GM19397 (cell line): ENCODE measurements at regions not wholly inside any gene's neighbourhood (a gene's known extent, or its start where the extent isn't known, plus 50 kb on each side); places are given as distances from the start of the nearest gene placed in this dataset.
"Not testable (repeated sequence)": the region's sequence is repeated elsewhere in the genome, so short reads cannot be mapped to it uniquely, and the experiment has no call there.

Experiments
- ATAC-seq: cut with Tn5 transposase; IDR thresholded peaks from one replicate; pipeline ENCODE4 v1.9.1; 2021; ENCODE audit warnings: mild to moderate bottlenecking, moderate library complexity; ENCODE audit not compliant: unreplicated experiment

DNA sequence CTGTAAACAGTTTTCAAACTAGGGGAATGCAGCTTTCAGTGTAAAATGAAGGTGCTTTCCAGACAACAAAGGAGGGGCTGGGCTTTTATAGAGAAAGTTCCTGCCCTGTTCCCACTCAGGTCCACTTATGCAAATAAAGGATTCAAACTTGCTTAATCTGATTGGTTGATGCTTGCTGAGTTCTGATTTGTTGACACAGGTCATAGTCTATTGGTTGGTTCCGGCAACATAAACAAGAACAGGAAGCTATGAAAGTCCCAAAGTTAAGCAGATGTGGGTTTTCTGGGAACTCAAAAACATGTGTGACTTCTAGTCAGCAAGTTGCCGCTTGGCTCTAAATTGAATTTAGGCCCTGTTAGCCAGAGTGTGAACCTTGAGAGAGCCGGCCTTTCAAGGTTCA is 194.2 kb upstream of the SVIL start:
- ATAC-seq, result no peak

DNA sequence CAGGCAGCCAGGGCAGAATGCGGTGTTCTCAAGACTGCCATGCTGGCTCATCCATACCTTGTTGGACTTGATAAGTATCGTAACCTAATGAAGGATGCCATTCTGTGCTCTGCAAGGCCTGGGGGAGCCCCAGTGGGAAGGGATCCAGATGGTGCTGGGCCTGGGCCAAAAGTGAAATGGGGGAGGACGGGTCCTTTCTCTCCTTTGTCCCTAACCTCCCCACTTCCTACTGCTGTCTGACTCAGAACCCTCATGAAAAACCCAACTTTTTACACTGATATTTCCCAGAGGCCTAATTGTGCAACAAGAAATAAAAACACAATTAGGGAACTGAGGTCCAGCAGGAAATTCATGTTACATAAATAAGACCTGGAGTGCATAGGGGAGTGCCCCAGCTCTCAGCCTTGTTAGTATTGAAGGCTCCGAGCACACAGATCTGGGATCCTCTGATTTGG is 193.7 kb upstream of the SVIL start:
- no peak for ATAC-seq

DNA sequence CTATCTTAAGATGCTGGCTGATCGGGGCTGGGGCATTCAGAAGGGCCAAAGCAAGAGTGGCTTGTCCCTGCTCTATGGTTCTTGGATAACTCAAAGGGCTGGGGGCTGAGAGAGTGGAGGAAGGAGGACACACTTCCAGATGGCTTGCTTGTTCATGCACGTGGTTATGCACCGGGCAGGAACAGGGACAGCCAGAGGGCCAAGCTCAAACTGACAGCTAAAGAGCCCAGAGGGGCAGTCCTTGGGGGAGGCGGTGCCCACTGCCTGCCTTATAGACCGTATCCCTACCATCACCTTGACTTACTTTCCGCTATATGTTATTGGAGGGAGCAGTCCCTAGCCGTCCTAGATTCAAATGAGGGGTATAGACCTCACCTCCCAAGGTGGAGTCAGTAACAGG is 192.7 kb upstream of the SVIL start:
- ATAC-seq, result no peak

DNA sequence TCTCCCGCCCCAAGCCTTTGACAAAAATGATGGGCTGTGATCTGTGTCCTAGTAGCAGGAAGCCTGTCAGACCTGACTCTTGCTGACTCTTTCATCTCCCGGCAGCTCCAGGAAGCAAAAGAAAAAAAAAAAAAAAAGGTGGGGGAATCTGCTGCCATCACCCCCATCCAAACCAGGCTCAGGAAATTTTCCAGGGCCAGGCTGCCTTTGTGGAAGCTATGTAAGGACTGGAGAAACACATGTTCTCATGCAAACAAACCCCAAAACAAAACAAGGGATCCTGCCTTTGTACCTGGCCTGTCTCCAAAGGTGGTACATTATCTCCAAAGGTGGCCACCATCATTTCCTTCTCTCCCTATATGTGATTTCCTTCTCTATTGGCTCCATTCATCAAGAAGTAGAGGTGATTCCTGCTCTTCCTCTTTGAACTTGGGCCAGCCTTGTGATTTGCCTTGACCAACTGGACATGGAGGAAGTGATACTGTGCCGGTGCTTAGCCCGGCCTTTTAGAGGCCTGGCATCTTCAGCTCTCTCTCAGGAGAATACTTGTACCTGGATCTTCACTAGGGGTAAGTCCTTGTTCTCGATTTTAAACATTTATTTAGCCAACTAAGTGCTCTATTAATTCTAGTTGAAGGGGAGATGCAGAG is 192.2 kb upstream of the SVIL start:
- no peak for ATAC-seq

DNA sequence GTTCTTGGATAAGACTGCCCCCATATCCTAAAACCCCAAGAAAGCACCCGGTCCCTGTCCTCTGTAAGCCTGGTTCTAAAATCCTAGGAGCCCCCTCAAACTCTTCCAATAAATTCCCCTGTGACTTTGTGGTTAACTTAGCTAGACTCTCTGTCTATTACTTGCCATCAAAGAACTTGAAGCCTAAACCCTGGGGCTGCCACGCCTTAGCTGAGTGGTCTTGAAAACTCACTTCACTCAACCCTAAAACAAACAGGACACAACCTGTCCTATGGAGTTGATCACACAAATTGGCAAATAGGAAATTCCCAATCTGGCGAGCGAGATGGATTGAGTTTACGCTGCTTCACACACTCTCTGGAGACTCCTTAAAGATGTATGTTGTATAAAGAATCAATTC is 191.4 kb upstream of the SVIL start:
- ATAC-seq, result no peak

DNA sequence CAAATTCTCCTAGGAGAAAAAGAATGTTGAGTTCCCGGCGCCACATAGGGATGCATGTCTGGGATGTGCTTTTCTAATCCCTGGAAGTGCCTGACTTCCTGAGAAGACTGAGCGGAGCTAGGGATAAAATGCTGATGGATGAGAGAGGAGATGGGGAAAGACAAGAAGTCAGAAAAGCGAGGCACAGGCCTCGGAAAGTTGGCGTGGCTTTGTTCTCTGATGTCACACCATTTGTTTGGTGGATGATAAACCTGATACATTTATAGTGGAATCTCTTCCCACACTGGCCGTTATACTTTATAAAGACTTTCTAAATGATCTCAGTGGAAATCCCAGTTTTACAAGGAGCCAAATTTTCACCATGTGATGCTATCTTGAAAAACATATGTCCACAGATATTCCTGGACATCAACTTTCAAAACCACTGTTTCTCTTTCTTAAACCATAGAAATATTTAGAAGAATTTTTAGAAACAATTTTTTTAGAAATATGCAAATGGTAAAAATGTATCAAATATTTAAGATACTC is 188.8 kb upstream of the SVIL start:
- no peak for ATAC-seq

DNA sequence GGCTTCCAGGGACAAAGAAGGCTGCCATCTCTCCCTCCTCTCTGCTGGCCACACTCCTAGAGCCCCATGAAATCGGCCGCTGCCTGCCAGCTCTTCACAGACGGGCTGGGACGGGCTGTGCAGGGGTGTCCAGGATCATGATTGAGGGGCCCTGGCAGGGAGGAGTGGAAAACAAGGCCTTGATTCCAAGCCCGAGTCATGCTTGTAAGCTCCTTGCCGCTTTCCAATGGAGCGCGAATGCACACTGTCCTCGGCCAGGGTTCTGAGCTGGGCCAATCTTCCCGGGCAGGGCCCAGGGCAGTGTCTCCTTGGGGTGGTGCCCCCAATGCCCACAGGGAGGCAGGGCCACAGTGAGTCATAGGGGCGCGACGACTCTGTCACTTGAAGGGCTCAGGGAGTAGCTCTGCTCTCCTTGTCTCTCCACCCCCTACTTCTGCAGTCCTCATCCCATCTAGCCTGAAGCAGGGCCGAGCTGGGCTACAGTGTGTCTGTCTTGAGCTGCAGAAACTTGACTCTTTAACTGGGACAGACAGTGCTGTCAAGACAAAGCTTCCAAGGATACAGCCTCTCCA is 186.2 kb upstream of the SVIL start:
- ATAC-seq, result no peak

DNA sequence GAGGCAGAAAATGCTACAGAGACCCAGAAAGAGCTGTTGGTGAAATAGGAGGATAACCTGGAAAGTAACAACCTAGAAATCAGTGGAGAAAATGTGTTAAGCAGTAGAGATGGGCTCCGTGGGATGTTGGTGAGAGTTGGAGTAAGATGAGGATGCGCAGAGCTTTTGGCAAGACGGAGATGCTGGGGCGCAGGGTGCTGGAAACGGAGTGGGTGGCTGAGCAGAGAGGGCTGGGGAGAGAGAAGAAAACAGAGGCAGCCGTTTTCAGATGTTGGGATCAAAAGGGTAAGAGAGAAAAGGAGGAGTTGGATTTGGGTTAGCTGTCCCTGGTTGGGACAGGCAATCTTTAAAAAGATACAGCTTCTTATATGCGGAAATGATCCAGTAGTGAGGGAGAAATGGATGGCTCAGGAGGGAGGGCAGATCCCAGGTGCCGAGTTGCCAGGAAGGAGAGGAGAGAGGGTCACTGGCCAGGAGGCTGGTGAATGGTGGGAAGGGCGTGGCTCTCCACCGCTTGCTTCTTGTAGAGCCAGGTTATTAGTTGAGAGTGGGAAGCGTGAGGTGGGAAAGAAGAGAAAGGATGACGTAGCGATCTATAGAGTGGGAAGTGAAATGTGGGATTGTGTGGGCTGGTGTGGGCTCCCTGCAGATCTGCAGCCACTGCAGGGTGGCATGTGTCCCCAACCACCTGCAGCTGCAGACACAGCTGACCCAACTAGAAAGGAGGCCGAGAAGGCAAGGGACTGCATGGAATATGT is 182.2 kb upstream of the SVIL start:
- ATAC-seq, result no peak

DNA sequence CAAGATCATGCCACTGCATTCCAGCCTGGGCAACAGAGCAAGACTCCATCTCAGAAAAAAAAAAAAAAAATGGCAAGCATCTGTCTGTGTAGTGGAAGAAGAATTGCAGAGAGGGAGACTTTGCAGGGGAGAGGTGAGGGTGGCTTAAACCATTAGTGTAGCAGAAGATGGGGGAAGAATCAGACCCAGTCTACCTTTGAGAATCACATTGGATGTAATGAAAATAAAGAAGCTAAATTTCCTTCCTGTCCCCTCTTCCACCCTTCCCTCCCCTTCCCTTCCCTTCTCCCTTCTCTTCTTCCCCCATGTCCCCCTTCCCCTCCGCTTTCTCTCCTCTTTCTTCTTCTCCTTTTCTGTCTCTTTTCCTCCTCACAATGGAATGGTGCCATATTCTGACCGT is 180.8 kb upstream of the SVIL start:
- ATAC-seq, result no peak

DNA sequence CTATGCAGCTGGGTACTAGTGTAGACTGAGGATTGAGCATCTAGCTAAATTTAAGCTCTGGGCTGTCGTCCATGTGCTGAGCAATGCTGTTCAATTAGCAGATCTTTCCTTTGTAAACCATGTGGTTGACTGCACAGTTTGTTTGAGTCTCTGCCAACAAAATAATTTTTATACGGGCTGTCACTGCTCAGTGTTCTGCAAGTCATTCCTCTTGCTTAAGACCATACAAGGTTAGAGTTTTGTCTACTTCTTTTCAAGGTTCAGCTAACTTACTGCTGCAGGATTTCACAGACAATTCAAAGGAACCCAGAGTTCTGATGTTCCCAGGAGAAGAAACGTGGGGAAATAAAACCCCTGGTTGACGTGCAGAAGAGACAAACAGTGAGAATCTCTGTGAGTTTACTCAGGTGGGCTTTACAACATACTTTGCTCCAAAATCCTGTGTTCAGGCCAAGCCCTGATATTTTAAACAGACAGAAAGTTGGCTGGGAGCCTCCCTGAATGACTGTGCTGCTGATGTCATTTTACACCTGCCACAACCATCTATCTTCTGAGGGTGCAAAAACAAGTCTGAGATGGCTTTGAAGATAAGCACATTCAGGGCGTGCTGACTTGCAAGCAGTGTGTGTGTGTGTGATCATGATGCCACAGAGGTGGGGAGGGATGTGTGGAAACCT is 177.1 kb upstream of the SVIL start:
- no peak for ATAC-seq

DNA sequence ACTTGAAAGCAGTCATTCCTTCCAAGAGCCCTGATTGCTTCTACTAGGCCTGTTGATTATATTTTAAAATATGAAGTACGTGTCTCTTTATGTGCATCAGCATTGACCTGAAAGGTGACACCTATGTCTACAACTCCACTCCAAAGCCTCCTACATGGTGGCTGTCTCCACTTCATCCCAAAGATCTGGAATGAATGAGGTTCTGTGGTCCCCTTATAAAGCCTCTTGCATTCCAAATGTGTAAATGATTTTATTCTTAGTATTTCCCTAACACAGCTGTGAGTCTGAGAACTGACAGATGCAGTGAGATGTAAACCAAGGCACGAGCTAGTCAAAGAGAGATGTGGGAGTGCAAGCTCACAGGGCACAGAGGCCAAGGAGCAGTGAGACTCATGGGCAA is 176.0 kb upstream of the SVIL start:
- ATAC-seq, result no peak

DNA sequence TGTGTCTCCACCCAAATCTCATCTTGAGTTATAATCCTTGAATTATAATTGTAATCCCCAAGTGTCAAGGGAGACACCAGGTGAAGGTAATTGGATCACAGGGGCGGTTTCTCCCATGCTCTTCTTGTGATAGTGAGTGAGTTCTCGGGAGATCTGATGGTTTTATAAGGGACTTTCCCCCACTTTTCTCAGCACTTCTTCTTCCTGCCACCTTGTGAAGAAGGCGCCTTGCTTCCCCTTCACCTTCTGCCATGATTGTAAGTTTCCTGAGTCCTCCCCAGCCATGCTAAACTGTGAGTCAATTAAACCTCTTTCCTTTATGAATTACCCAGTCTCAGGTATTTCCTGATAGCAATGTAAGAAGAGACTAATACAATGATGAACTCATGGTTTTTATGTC is 175.5 kb upstream of the SVIL start:
- not testable (repeated sequence) for ATAC-seq

DNA sequence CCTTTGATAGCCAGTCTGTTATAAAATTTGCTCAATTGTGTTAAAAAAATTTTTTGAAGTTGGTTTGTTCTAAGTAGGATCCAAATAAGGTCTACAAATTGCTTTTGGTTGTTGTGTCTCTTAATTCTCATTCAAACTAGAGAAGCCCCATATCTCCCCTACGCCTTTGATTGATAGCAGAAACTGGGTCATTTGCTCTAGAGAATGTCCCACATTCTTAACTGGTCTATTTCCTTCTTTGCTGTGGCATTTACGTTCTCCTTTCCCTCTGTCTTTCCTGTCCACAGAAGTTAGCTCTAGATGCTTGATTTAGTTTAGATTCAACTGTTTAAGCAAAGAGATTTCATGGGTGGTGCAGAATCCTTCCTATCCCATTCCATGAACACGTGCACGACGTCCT is 174.6 kb upstream of the SVIL start:
- no peak for ATAC-seq

DNA sequence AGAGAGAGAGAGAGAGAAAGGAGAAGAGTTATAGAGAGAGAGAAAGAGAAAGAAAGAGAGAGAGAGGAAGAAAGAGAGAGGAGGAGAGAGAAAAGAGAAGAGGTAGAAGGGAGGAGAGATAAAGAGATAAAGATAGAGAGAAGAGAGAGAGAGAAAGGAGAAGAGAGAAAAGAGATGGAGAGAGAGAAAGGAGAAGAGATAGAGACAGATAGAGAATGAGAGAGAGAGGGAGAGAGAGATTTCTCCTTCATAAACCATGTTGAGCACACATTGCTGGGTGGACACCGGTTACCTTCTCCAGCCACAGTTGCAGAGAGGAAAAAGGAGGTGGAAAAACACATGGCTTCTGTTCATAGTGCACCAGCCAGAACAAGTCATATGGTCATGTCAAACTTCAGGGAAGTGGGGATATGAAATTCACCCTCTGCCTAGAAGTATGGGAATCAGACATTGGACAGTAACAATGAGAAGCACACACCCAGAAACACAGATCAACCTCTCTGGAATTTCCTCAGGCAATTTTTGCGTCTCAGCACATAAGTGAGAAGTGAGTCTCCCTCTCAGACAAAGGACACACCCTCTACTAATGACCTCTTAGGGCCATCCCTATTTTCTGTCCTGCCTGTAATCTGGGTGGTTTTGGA is 172.5 kb upstream of the SVIL start:
- no peak for ATAC-seq

DNA sequence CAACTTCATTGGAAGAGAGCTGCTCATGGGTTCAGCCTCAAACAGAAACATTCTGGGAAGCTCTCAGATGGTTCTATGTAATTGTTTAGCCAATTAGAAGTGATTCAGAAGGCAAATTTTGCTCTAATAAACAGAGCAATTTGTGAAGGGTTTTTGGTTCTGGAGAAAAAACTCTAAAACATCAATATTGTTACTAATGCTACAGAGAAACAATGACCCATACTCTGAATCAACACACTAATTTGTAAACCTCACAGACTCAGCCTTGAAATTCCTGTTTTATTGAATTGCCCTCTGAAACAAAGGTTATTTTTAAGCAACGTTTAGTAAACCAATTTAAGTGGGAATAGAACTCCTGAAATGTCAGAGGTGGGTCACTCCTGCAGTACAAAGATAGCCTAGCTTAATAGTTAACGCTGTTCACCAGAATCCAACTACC is 171.6 kb upstream of the SVIL start:
- ATAC-seq, result no peak

DNA sequence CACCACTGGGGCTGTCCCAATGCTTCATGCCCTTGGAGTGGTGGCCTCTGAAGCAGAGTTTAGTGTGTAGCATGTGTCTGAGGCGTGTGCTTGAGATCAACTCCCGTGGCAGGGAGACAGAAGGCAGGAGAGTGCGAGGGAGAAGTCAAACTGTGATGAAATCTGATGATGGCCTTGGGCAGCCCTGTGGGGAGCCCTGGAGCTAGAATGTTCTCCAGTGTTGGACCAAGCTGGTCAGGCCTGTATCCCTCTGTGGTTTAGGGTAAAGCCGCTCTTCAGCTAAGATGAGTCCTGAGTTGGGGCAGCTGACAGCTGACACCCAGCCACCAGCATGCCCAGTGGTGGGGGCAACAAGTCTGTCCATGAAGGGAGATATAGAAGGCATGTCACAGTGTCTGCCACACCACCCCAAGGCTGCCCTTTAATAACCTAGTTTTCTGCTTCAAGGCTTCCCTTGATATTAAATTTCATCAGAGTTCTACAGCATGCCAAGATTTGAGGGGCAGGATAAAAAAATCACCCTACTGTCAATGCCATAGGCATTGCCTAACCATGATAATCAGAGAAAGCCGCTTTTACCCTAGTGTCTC is 170.5 kb upstream of the SVIL start:
- ATAC-seq, result no peak

DNA sequence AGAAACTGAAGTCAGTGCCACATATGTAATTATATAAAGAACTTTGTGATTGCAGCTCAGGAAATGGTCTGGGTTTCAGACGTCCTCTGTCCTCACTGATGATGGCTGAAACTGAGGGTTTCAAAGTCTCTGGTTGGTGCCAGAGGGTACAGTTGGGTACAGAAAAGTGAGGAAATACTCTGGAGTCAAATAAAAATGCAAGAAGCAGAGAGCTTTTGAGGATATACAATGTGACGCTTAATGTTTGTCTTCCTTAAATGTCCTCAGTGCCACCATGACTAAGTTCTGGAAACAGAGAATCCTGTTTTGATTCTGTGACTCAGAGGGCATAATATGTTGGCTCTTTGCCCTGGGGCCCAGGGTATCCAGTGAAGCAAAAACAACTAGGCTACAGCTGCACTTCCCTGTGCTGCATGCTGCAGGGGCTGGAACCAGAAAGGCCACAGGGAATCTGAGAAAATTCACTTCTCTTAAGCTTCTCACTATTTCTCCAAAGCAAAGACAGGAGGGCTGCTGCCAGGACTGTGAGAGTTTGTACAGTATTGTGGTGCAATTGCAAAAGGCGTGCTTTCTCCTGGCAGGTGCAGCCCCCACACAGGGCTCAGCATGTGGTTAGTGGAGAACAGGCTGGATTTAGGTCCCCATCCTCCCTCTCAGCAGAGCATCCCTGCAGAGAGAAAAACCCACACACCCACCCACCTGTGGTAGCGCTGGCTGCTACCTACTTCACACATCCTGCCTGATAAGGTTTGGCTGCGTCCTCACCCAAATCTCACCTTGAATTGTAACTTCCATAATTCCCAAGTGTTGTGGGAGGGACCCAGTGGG is 169.5 kb upstream of the SVIL start:
- ATAC-seq, result no peak

DNA sequence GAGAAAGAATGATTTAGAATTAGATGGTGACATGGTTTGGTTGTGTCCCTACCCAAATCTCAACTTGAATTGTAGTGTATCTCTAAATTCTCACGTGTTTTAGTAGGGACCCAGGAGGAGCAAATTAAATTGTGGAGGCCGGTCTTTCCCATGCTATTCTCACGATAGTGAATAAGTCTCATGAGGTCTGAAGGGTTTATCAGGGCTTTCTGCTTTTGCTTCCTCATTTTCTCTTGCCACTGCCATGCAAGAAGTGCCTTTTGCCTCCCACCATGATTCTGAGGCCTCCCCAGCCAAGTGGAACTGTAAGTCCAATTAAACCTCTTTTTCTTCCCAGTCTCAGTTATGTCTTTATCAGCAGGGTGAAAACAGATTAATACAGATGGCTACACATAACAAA is 167.4 kb upstream of the SVIL start:
- ATAC-seq, result no peak

DNA sequence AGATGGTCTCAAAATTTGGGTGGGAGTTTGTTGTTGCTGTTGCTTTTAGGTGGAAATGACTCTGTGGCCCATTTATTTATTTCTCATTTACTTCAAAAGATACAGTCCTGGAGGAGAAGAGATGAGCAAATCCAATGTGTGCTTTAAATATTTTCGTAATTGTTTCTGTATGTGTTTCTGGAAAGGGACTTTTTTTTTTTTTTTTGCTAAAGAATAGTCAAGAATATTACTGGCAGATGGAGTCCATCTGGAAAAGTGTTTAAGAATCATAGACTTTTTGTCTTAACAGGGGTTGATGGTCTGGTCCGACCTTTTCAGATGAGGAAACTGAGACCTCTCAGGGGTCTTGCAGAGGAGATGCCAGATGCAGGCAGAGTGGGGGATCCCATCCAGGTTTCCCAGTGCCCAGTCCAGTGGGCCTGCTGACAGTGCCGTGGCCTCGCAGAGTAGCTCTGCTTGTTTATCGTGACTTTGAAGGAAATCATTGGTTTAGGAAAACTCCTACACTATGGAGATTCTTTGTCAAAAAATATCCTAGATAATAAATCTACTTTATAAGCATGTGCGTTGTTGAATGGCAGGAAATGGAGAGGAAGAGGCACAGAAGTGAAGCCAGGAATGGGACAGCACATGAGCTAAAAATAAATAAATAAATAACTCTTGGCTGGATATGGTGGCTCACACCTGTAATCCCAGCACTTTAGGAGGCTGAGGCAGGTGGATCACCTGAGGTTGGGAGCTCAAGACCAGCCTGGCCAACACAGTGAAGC is 164.3 kb upstream of the SVIL start:
- ATAC-seq, result no peak
